Upper lobe of left lung (tissue), 6 donors: ENCODE measurements at regions not wholly inside any gene's neighbourhood (a gene's known extent, or its start where the extent isn't known, plus 50 kb on each side); places are given as distances from the start of the nearest gene placed in this dataset.

Experiments used
- ATAC-seq, 2 donors: fragments of 200-7000 bp; cut with Tn5 transposase; one replicate each; pipeline ENCODE4 v1.9.1; 2022; ENCODE audit warnings: mild to moderate bottlenecking in 2 of 2, moderate library complexity in 2 of 2; ENCODE audit not compliant: low FRiP score in 2 of 2
- DNase-seq, 2 donors: peaks; one replicate each; pipeline ENCODE4 v3.0.0-alpha.2; 2019 to 2020
- H3K27ac ChIP-seq, 4 donors: fragments of 200-600 bp; sonication (generic); one replicate each; pipeline ENCODE4 v1.5.1; 2016 to 2019
- H3K27me3 ChIP-seq, 4 donors: fragments of 200-600 bp; sonication (generic); one replicate each; pipeline ENCODE4 v1.5.1; 2017 to 2019
- H3K36me3 ChIP-seq, 4 donors: fragments of 200-600 bp; sonication (generic); one replicate each; pipeline ENCODE4 v1.5.1; 2016 to 2019
- H3K4me1 ChIP-seq, 4 donors: fragments of 200-600 bp; sonication (generic); one replicate each; pipeline ENCODE4 v1.5.1; 2018 to 2019
- H3K4me3 ChIP-seq, 4 donors: fragments of 200-600 bp; sonication (generic); one replicate each; pipeline ENCODE4 v1.5.1; 2017 to 2019; ENCODE audit warnings: mild to moderate bottlenecking in 2 of 4, moderate library complexity in 1 of 4
- H3K9me3 ChIP-seq, 4 donors: fragments of 200-600 bp; sonication (generic); one replicate each; pipeline ENCODE4 v1.5.1; 2018 to 2019
- EP300 ChIP-seq, 4 donors: sonication (generic); formaldehyde crosslinking; IDR thresholded peaks; one replicate each; pipeline ENCODE4 v1.5.1; 2017; ENCODE audit warnings: antibody characterized with exemption in 4 of 4, control low read depth in 2 of 4
- POLR2A ChIP-seq, 4 donors: fragments of 450-650 bp; IDR thresholded peaks; one replicate each; pipeline ENCODE4 v1.5.1; 2016 to 2017; ENCODE audit warnings: antibody characterized with exemption in 4 of 4, mild to moderate bottlenecking in 2 of 4
- POLR2AphosphoS5 ChIP-seq, 2 donors: sonication (generic); formaldehyde crosslinking; IDR thresholded peaks; one replicate each; pipeline ENCODE4 v1.5.1; 2017; ENCODE audit warnings: antibody characterized with exemption in 2 of 2
- WGBS, 2 donors: methylation state at CpG; one replicate each; pipeline ENCODE4 v1.1.5; 2017 to 2018; 5-methylcytosine and 5-hydroxymethylcytosine counted together
- TF ChIP-seq, protein P1 (sequence below), 6 experiments: fragments of 450-650 bp in 4 of 6; fragments of 200-600 bp in 2 of 6; sonication (generic) in 2 of 6; IDR thresholded peaks; one replicate each; pipeline ENCODE4 v1.5.1; 2016 to 2019; ENCODE audit warnings: antibody characterized with exemption in 6 of 6
- donor health status: DM: no; HTN: no; CAD: no; lungs with moderate emphysema.
- donor health status: DM: no; HTN: yes; CAD: no; lungs with severe emphysema.

DNA sequence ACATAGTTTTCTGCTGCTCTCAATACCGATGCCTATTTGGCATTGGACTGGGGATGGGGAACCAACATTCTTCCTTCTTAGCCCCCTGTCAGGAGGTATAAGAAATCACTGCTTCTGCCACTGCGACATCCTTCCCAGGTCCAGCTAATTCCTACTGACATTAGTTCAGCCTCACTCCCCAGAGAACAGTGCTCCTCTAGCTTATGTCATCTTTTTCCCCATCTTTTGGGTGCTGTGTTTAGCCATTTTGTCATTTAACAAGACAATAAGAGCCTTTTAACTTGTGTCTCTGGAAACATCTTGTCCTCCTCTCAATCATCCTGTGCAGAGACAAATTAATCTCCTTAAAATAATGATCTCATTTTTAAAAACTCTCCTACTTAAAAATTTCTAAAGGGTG, 167.0 kb upstream of the PLXNC1 start:
- TF ChIP-seq EP300 (IDR thresholded peaks at IDR 0.05) (no peak), POLR2AphosphoS5 (IDR thresholded peaks at IDR 0.05) (no peak), POLR2A (IDR thresholded peaks at IDR 0.05) (no peak)
- TF ChIP-seq, protein P1, sequence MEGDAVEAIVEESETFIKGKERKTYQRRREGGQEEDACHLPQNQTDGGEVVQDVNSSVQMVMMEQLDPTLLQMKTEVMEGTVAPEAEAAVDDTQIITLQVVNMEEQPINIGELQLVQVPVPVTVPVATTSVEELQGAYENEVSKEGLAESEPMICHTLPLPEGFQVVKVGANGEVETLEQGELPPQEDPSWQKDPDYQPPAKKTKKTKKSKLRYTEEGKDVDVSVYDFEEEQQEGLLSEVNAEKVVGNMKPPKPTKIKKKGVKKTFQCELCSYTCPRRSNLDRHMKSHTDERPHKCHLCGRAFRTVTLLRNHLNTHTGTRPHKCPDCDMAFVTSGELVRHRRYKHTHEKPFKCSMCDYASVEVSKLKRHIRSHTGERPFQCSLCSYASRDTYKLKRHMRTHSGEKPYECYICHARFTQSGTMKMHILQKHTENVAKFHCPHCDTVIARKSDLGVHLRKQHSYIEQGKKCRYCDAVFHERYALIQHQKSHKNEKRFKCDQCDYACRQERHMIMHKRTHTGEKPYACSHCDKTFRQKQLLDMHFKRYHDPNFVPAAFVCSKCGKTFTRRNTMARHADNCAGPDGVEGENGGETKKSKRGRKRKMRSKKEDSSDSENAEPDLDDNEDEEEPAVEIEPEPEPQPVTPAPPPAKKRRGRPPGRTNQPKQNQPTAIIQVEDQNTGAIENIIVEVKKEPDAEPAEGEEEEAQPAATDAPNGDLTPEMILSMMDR (IDR thresholded peaks at IDR 0.05): no peak
- no peak for ATAC-seq
- no peak for DNase-seq
- H3K9me3 ChIP-seq: no peaks in the 10 kb centered on the region
- 88 to 100% methylated on average over 2 of the region's 2 CpGs for WGBS, 2 donors
- peaks cover 0 to 6% (median 0%) of the 10 kb centered on the region in 4 donors for H3K4me1 ChIP-seq
- H3K27me3 ChIP-seq: no peaks in the 10 kb centered on the region
- H3K27ac ChIP-seq: no peak overlapping the region
- H3K36me3 ChIP-seq: no peaks in the 10 kb centered on the region
- no peak overlapping the region for H3K4me3 ChIP-seq

GRCh38 chr12:93982771-93983315, 165.5 kb upstream of the PLXNC1 start:
- H3K27me3 ChIP-seq: no peaks in the 10 kb centered on the region
- TF ChIP-seq EP300 (IDR thresholded peaks at IDR 0.05) (no peak), POLR2A (IDR thresholded peaks at IDR 0.05) (no peak), POLR2AphosphoS5 (IDR thresholded peaks at IDR 0.05) (no peak)
- TF ChIP-seq, protein P1 (IDR thresholded peaks at IDR 0.05): no peak
- H3K9me3 ChIP-seq: no peaks in the 10 kb centered on the region
- H3K4me1 ChIP-seq: peaks cover 0 to 6% (median 0%) of the 10 kb centered on the region in 4 donors
- no peaks in the 10 kb centered on the region for H3K36me3 ChIP-seq
- DNase-seq (no peak), ATAC-seq (no peak)
- no peak overlapping the region for H3K27ac ChIP-seq
- WGBS, 2 donors: 65 to 66% methylated on average over 9 of the region's 9 CpGs
- H3K4me3 ChIP-seq: no peak overlapping the region

GRCh38 chr12:93984005-93984404, 164.4 kb upstream of the PLXNC1 start:
- H3K4me3 ChIP-seq: no peak overlapping the region
- TF ChIP-seq POLR2AphosphoS5 (IDR thresholded peaks at IDR 0.05) (no peak), POLR2A (IDR thresholded peaks at IDR 0.05) (no peak), EP300 (IDR thresholded peaks at IDR 0.05) (no peak)
- TF ChIP-seq, protein P1 (IDR thresholded peaks at IDR 0.05): no peak
- H3K4me1 ChIP-seq: peaks cover 0 to 1% (median 0%) of the 10 kb centered on the region in 4 donors
- no peaks in the 10 kb centered on the region for H3K27me3 ChIP-seq
- ATAC-seq (no peak), DNase-seq (no peak)
- 96 to 100% methylated on average over 2 of the region's 2 CpGs for WGBS, 2 donors
- H3K27ac ChIP-seq: no peak overlapping the region
- H3K36me3 ChIP-seq: no peaks in the 10 kb centered on the region
- no peaks in the 10 kb centered on the region for H3K9me3 ChIP-seq

DNA sequence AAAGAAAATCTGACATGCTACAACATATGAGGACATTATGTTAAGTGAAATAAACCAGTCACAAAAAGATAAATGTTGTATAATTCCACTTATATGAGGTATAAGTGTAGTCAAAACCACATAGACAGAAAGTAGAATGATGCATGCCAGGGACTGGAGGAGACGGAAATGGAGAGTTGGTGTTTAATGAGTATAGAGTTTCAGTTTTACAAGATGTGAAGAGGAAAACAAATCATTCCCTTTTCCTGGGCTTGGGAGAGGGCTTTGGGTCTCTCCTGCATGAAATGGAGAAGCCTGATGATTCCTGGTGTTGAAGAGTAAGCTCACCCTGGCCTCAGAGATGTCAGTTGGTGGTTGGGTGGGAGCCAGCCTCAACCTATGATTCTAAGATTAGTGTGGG, 158.4 kb upstream of the PLXNC1 start:
- ATAC-seq (no peak), DNase-seq (no peak)
- WGBS, 2 donors: 88 to 93% methylated on average over 1 of the region's 1 CpG
- H3K4me3 ChIP-seq: no peak overlapping the region
- H3K27me3 ChIP-seq: no peaks in the 10 kb centered on the region
- H3K36me3 ChIP-seq: no peaks in the 10 kb centered on the region
- TF ChIP-seq, protein P1 (IDR thresholded peaks at IDR 0.05): no peak
- TF ChIP-seq POLR2A (IDR thresholded peaks at IDR 0.05): no peak
- H3K27ac ChIP-seq: no peak overlapping the region
- H3K9me3 ChIP-seq: no peaks in the 10 kb centered on the region
- no peaks in the 10 kb centered on the region for H3K4me1 ChIP-seq
